Renal cortical epithelial cell (primary cell): ENCODE measurements at regions not wholly inside any gene's neighbourhood (a gene's known extent, or its start where the extent isn't known, plus 50 kb on each side); places are given as distances from the start of the nearest gene placed in this dataset.

Source experiments
- DNase-seq: peaks from one replicate; pipeline ENCODE4 v3.0.0-alpha.2; 2011; ENCODE audit warnings: low read depth

DNA sequence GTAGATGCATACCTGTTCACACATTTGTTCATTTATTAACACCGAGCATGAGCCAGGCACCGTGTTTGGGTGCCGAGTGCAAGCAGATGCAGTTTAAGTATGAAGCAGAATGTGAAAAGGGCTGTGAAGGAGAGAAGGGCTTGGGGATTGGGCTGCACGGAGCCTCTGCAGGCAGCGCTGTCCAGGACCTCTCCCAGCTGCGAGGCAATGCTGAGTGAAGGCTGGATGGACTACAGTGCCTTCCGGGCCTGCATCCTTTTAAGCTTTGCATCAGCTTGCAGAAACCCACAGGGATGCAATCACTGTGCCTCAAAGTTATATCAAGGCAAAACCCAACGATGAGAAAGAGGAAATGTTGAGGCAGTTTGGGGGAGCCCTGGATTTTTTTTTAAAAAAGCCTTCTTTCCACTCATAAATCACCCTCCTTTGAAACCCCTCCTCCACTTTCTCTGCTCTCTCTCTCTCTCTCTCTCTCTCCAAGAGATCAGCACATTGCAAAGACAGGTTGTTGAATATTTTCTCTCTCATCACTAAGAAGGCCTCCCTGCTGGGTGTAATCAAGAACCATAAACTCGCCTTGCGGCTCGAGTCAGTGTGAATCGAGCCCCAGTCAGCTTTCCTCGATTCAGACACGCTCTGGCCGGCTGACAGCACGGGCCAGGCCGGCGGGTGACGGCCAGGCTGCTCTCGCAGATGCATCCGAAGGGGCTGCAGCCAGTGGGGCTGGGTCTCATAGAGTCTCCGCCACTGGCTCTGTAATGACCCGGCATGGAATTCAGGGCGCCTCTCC lies 89.2 kb upstream of the POU3F1 start:
- DNase-seq, result no peak

- DNase-seq, result no peak
These were observed 87.7 kb upstream of the POU3F1 start for GRCh38 chr1:38134294-38134755.

GRCh38 chr1:38133756-38134155 lies 87.2 kb upstream of the POU3F1 start:
- DNase-seq, result no peak

- no peak for DNase-seq
These were observed 86.7 kb upstream of the POU3F1 start for GRCh38 chr1:38133304-38133703.

GRCh38 chr1:38132681-38133080 lies 86.1 kb upstream of the POU3F1 start:
- peak; percentile 19 for DNase-seq

DNA sequence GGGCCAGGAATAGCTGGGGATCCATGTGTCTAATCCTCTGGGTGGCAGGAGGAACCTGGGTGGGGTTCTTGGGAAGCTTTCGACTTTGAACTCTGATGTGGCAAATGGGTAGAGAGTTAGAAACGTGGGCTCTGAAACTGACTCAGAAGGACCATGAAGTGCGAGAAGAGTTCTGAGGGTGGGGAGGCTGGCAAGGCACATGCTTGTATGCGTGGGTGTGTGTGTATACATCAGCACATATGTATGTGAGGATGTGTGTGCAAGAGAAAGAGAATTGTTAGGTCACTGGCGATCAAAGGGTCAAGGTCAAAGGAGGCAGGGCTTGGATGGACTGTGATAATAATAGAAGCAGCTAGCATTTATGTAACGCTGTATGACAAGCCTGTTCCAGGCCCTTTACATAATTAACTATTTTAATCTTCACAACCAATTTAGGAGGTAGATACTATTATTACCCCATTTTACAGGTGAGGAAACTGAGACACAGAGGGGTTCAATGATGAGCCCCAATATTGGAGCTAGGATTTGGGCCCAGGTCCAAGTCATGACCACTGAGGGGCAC lies 84.5 kb upstream of the POU3F1 start:
- no peak for DNase-seq

DNA sequence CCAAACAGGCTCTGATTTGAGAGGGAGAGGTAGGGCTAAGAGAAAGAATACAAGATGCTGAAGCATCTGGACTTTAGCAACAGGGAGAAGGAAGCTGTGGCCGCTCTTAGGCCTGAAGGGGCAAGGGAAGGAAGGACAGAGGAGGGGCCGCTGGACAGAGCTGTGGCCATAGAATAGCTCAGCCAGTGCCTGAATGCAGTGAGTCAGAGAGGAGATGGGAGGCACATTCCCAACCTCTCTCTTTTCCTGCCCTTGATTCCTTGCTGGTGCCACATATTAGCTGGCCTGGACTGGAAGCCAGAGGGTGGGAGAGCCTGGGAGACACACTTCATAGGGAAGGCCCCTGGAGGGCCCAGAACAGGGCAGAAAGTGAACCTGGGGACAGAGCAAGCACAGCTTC lies 83.4 kb upstream of the POU3F1 start:
- DNase-seq, result no peak

GRCh38 chr1:38129473-38129872 lies 82.9 kb upstream of the POU3F1 start:
- DNase-seq, result no peak

DNA sequence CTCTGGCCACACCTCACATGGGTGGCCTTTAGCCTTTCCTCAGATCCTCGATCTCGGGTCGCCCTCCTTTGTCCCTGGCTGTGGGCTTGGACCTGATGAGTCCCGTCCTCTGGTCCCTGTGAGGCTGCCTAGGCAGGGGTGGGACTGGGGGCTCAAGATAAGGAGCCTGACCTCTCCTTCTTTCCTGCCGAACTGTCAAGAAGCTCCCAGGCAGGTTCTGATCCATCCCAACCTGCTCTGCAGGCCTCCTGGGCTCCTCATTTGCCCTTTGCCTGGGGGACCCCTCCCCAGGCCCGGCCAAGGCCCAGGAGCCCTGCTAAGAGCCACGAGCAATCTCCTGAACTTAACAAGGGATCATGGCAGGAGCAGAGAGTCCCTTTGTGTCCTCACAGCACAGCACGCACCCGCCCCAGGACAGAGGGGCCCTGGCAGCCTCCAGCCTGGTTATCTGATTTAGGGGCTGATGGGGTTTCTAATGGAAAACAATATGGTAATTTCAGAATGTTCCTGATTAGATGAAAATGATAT lies 82.4 kb upstream of the POU3F1 start:
- DNase-seq, result no peak

DNA sequence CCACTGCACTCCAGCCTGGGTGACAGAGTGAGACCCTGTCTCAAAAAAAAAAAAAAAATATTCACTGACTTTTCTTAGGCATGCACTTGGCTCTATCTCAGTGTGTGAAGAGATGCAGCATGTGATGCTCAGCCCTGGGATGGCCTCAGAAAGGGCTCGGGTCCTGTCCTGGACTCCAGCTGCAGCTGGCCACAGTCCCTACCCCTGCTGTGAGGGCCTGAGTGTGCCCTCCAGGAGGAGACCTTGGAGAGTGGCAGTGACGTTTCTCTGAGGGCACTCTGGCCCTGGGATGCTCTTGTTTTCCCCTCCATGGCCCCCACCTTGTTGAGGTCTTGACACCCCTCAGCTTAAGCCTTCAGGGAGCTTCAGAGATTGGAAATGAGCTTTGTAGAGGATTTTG lies 81.9 kb upstream of the POU3F1 start:
- no peak for DNase-seq

DNA sequence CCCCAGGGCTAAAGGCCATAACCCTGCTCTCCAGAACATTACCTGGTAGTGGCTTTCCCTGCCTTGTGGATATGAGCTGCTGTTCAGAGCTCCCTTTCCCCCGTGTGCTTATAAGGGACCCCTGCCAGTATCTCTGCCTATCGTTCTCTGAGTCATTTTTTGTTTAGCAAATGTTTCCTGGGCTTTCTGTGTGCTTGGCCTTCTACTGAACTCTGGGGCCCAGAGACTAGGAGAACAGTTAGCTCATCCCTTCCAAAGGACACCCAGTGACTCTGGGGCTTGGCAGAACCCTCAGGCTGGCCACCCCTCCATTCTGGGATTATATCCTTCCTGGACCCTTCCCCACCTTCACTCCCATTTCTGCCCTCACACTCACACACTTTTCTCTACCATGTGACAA lies 80.8 kb upstream of the POU3F1 start:
- DNase-seq, result no peak

GRCh38 chr1:38126970-38127369 lies 80.4 kb upstream of the POU3F1 start:
- no peak for DNase-seq

GRCh38 chr1:38125837-38126520 lies 79.4 kb upstream of the POU3F1 start:
- DNase-seq, result no peak

- DNase-seq, result no peak
These were observed 78.4 kb upstream of the POU3F1 start for GRCh38 chr1:38125016-38125415.

- peak; percentile 27 for DNase-seq
These were observed 77.0 kb upstream of the POU3F1 start for GRCh38 chr1:38123356-38124135.

GRCh38 chr1:38121231-38121680 lies 74.7 kb upstream of the POU3F1 start:
- no peak for DNase-seq

GRCh38 chr1:38120552-38121230 lies 74.1 kb upstream of the POU3F1 start:
- DNase-seq, result no peak

GRCh38 chr1:38118976-38119375 lies 72.4 kb upstream of the POU3F1 start:
- no peak for DNase-seq

- no peak for DNase-seq
These were observed 70.9 kb upstream of the POU3F1 start for GRCh38 chr1:38117444-38117887.

DNA sequence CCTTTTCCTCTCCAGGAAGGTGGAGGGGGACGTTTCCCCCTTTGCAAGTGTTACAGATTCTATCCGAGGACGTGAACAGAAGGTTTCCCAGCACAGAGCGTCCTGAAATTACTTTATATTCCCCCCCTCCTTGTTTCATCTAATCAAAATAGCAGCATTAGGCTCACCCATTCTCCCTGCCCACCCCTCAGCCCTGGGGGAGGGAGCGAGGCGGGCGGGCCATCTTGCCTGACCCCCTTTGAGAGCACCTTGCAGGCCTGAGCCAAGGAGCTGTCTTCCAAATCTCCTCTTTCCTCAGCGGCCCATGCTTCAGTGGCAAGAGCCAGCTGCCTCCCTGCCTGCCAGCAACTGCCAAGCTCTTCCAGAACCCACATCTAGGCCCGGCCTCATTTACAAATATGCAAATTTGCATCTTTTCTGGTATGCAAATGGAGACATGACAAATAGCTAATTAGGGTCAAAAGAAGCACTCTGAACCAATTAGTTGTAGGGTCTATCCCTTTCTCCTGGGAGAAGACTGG lies 69.1 kb upstream of the POU3F1 start:
- no peak for DNase-seq

DNA sequence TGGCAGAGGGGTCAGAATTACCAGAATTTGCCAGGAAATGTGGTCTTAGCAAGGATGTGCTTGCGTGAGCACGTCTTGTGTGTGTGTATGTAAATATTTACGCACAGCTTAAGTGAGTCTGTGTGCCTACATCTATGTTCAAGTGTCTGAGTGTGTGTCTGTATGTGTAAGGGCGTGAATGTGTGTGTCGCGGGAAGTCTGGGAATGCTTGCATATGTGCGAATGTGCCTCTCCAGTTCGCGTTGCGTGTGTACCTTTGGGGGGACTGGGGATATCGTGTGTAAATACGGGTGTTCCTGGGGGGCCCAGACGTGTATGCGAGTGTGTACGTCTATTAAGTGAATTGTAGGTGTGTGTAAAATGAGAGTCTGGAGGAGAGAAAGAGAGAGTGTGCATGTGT lies 68.6 kb upstream of the POU3F1 start:
- no peak for DNase-seq
